WERI-Rb-1 (cell line): ENCODE measurements at regions not wholly inside any gene's neighbourhood (a gene's known extent, or its start where the extent isn't known, plus 50 kb on each side); places are given as distances from the start of the nearest gene placed in this dataset.

Experiments used
- DNase-seq: peaks from one replicate; pipeline ENCODE4 v3.0.0-alpha.2; 2020
- H3K27ac ChIP-seq: fragments of 250-450 bp; sonication (Bioruptor Pico); 2 replicates; pipeline ENCODE4 v1.5.1; 2020; ENCODE audit warnings: mild to moderate bottlenecking, moderate library complexity
- H3K27me3 ChIP-seq: fragments of 250-450 bp; sonication (Bioruptor Pico); 2 replicates; pipeline ENCODE4 v1.5.1; 2021; ENCODE audit warnings: mild to moderate bottlenecking, low read depth, moderate library complexity; ENCODE audit not compliant: insufficient read depth, severe bottlenecking
- H3K36me3 ChIP-seq: fragments of 250-450 bp; sonication (Bioruptor Pico); 2 replicates; pipeline ENCODE4 v1.5.1; 2020; ENCODE audit warnings: mild to moderate bottlenecking, moderate library complexity
- H3K4me3 ChIP-seq: 2 replicates; pipeline ENCODE4 v1.5.1; 2011; ENCODE audit warnings: low read depth, mild to moderate bottlenecking, control low read depth, low read length
- H3K9me3 ChIP-seq: fragments of 250-450 bp; sonication (Bioruptor Pico); 2 replicates; pipeline ENCODE4 v1.5.1; 2021; ENCODE audit warnings: mild to moderate bottlenecking, moderate library complexity; ENCODE audit not compliant: severe bottlenecking
- CTCF ChIP-seq: IDR thresholded peaks from 2 replicates; pipeline ENCODE4 v1.5.1; 2011; ENCODE audit warnings: low read depth, mild to moderate bottlenecking, control low read depth, inconsistent platforms, low read length

- no peak overlapping the region for H3K4me3 ChIP-seq
- no peak for TF ChIP-seq CTCF
Measured at GRCh38 chr2:53516650-53517049, 251.0 kb upstream of the CHAC2 start.

GRCh38 chr2:53515435-53516332 lies 251.9 kb upstream of the CHAC2 start:
- Histone ChIP-seq H3K27ac (no peak overlapping the region), H3K27me3 (no peaks in the 10 kb centered on the region), H3K36me3 (no peaks in the 10 kb centered on the region), H3K4me3 (no peak overlapping the region), H3K9me3 (no peaks in the 10 kb centered on the region)
- TF ChIP-seq CTCF, result peak; percentile 76
- peak; percentile 69 for DNase-seq

More at GRCh38 chr2:53516650-53517049, 251.0 kb upstream of the CHAC2 start:
- no peaks in the 10 kb centered on the region for H3K36me3 ChIP-seq
- no peak overlapping the region for H3K27ac ChIP-seq
- no peak for DNase-seq
- H3K9me3 ChIP-seq, result no peaks in the 10 kb centered on the region
- no peaks in the 10 kb centered on the region for H3K27me3 ChIP-seq

GRCh38 chr2:53513167-53513666 lies 254.4 kb upstream of the CHAC2 start:
- no peak overlapping the region for H3K27ac ChIP-seq
- DNase-seq, result no peak
- H3K36me3 ChIP-seq, result no peaks in the 10 kb centered on the region
- H3K9me3 ChIP-seq, result no peaks in the 10 kb centered on the region
- H3K4me3 ChIP-seq, result no peak overlapping the region
- TF ChIP-seq CTCF, result no peak
- no peaks in the 10 kb centered on the region for H3K27me3 ChIP-seq

- no peak for TF ChIP-seq CTCF
- no peaks in the 10 kb centered on the region for H3K9me3 ChIP-seq
- no peak for DNase-seq
- no peak overlapping the region for H3K4me3 ChIP-seq
- no peaks in the 10 kb centered on the region for H3K27me3 ChIP-seq
- no peaks in the 10 kb centered on the region for H3K36me3 ChIP-seq
- H3K27ac ChIP-seq, result no peak overlapping the region
Measured at GRCh38 chr2:53512071-53512826, 255.4 kb upstream of the CHAC2 start.

- H3K4me3 ChIP-seq, result no peak overlapping the region
- H3K27me3 ChIP-seq, result no peaks in the 10 kb centered on the region
- H3K9me3 ChIP-seq, result no peaks in the 10 kb centered on the region
- H3K36me3 ChIP-seq, result no peaks in the 10 kb centered on the region
- DNase-seq, result no peak
- H3K27ac ChIP-seq, result no peak overlapping the region
- TF ChIP-seq CTCF, result 0 out of 2 replicates have a peak, but pooled peaks have one; percentile 10
Measured at GRCh38 chr2:53511549-53511948, 256.1 kb upstream of the CHAC2 start.
